GM23338 (cell line): ENCODE measurements at regions not wholly inside any gene's neighbourhood (a gene's known extent, or its start where the extent isn't known, plus 50 kb on each side); places are given as distances from the start of the nearest gene placed in this dataset.

Experiments
- ATAC-seq: fragments of 200-7000 bp; cut with Tn5 transposase; 3 replicates; pipeline ENCODE4 v1.9.1; 2020
- DNase-seq: peaks from one replicate; pipeline ENCODE4 v3.0.0-alpha.2; 2015; ENCODE audit warnings: low spot score
- H2AFZ ChIP-seq: fragments of 200-600 bp; sonication (generic); 2 replicates; pipeline ENCODE4 v1.8.0; 2016; ENCODE audit warnings: antibody characterized with exemption, mild to moderate bottlenecking, moderate library complexity
- H3F3A ChIP-seq: fragments of 200-600 bp; sonication (generic); replicated peaks from 2 replicates; pipeline ENCODE4 v1.8.0; 2017; ENCODE audit warnings: antibody characterized with exemption, mixed run types, low read depth
- H3K27ac ChIP-seq: fragments of 200-600 bp; sonication (generic); 2 replicates; pipeline ENCODE4 v1.6.1; 2016; ENCODE audit warnings: low read depth
- H3K27me3 ChIP-seq: fragments of 200-600 bp; sonication (generic); 2 replicates; pipeline ENCODE4 v1.8.0; 2016; ENCODE audit warnings: mild to moderate bottlenecking, mixed run types, moderate library complexity; ENCODE audit not compliant: insufficient read depth
- H3K36me3 ChIP-seq: fragments of 200-600 bp; sonication (generic); 2 replicates; pipeline ENCODE4 v1.8.0; 2016; ENCODE audit warnings: mild to moderate bottlenecking; ENCODE audit not compliant: insufficient read depth
- H3K4me1 ChIP-seq: fragments of 200-600 bp; sonication (generic); 2 replicates; pipeline ENCODE4 v1.8.0; 2016; ENCODE audit warnings: mild to moderate bottlenecking, moderate library complexity; ENCODE audit not compliant: insufficient read depth
- H3K4me2 ChIP-seq: fragments of 200-600 bp; sonication (generic); 2 replicates; pipeline ENCODE4 v1.7.1; 2017; ENCODE audit warnings: mixed run types
- H3K4me3 ChIP-seq: fragments of 200-600 bp; sonication (generic); 2 replicates; pipeline ENCODE4 v1.6.1; 2016; ENCODE audit warnings: mixed run types
- H3K79me2 ChIP-seq: fragments of 200-600 bp; sonication (generic); replicated peaks from 2 replicates; pipeline ENCODE4 v1.8.0; 2017; ENCODE audit warnings: mild to moderate bottlenecking; ENCODE audit not compliant: insufficient read depth
- H3K9me2 ChIP-seq: fragments of 200-600 bp; sonication (generic); 2 replicates; pipeline ENCODE4 v1.8.0; 2017; ENCODE audit not compliant: insufficient read depth
- H4K20me1 ChIP-seq: fragments of 200-600 bp; sonication (generic); replicated peaks from 2 replicates; pipeline ENCODE4 v1.8.0; 2017; ENCODE audit warnings: mild to moderate bottlenecking; ENCODE audit not compliant: insufficient read depth
- H3K27ac Mint-ChIP-seq: 2 replicates; pipeline ENCODE4 v1.8.0; 2020; ENCODE audit warnings: inconsistent platforms, mild to moderate bottlenecking, moderate library complexity, mixed read lengths
- H3K27me3 Mint-ChIP-seq: 3 replicates; pipeline ENCODE4 v1.8.0; 2022; ENCODE audit warnings: low read depth, mild to moderate bottlenecking, moderate library complexity, mixed read lengths, inconsistent platforms; ENCODE audit not compliant: insufficient read depth, poor library complexity
- H3K36me3 Mint-ChIP-seq: 3 replicates; pipeline ENCODE4 v1.8.0; 2021; ENCODE audit warnings: low read depth, mild to moderate bottlenecking, inconsistent platforms, moderate library complexity, mixed read lengths
- H3K4me1 Mint-ChIP-seq: 3 replicates; pipeline ENCODE4 v1.8.0; 2020; ENCODE audit warnings: mild to moderate bottlenecking, inconsistent platforms, mixed read lengths
- H3K4me3 Mint-ChIP-seq: 3 replicates; pipeline ENCODE4 v1.8.0; 2021; ENCODE audit warnings: moderate library complexity, mild to moderate bottlenecking, inconsistent platforms, mixed read lengths
- H3K9me3 Mint-ChIP-seq: 3 replicates; pipeline ENCODE4 v1.8.0; 2020; ENCODE audit warnings: moderate library complexity, mild to moderate bottlenecking, inconsistent platforms, mixed read lengths
- CREB1 ChIP-seq: fragments of 250-450 bp; sonication (Bioruptor Pico); IDR thresholded peaks from 2 replicates; pipeline ENCODE4 v1.5.0; 2020; ENCODE audit warnings: low read depth, mild to moderate bottlenecking, moderate library complexity
- CTCF ChIP-seq, 2 experiments: fragments of 200-600 bp in 1 of 2; sonication (generic) in 1 of 2; conservative IDR thresholded peaks; 2 replicates each; pipeline versions ENCODE4 v1.5.1 to v1.6.1; 2016 to 2017; ENCODE audit warnings: antibody characterized with exemption in 2 of 2, low read depth in 2 of 2, mild to moderate bottlenecking in 2 of 2, moderate library complexity in 1 of 2
- ETS1 ChIP-seq: IDR thresholded peaks from 2 replicates; pipeline ENCODE4 v1.6.1; 2016; ENCODE audit warnings: antibody characterized with exemption
- EZH2 ChIP-seq: fragments of 200-600 bp; sonication (generic); IDR thresholded peaks from one replicate; pipeline ENCODE4 v1.8.0; 2017; ENCODE audit warnings: antibody characterized with exemption, mild to moderate bottlenecking, low read depth; ENCODE audit not compliant: unreplicated experiment
- EZH2phosphoT487 ChIP-seq: fragments of 200-600 bp; sonication (generic); IDR thresholded peaks from one replicate; pipeline ENCODE4 v1.8.1; 2018; ENCODE audit warnings: antibody characterized with exemption; ENCODE audit not compliant: unreplicated experiment
- JUNB ChIP-seq: IDR thresholded peaks from one replicate; pipeline ENCODE4 v1.6.1; 2016; ENCODE audit warnings: antibody characterized with exemption; ENCODE audit not compliant: unreplicated experiment
- NANOG ChIP-seq: IDR thresholded peaks from 2 replicates; pipeline ENCODE4 v1.6.1; 2016; ENCODE audit warnings: antibody characterized with exemption, borderline replicate concordance
- POLR2AphosphoS5 ChIP-seq: IDR thresholded peaks from 2 replicates; pipeline ENCODE4 v1.6.1; 2016; ENCODE audit warnings: antibody characterized with exemption, low read depth
- STAT1 ChIP-seq: IDR thresholded peaks from one replicate; pipeline ENCODE4 v1.6.1; 2016; ENCODE audit warnings: antibody characterized with exemption; ENCODE audit not compliant: unreplicated experiment
- ZNF114 ChIP-seq: fragments of 250-450 bp; sonication (Bioruptor Pico); IDR thresholded peaks from 2 replicates; pipeline ENCODE4 v1.5.0; 2020; ENCODE audit warnings: mild to moderate bottlenecking, moderate library complexity
- ZNF331 ChIP-seq: fragments of 250-450 bp; sonication (Bioruptor Pico); IDR thresholded peaks from 2 replicates; pipeline ENCODE4 v1.5.0; 2020; ENCODE audit warnings: low read depth, mild to moderate bottlenecking, moderate library complexity
- TF ChIP-seq, protein P1 (sequence below): fragments of 250-450 bp; sonication (Bioruptor Pico); IDR thresholded peaks from 2 replicates; pipeline ENCODE4 v1.5.0; 2020; ENCODE audit warnings: mild to moderate bottlenecking, moderate library complexity

- no peak overlapping the region for H3K4me3 Mint-ChIP-seq
- peaks cover 6% of the 10 kb centered on the region; the same call in 1 of the 3 replicates for H3K36me3 Mint-ChIP-seq
- H3K27ac Mint-ChIP-seq: 0 out of 2 replicates have a peak overlapping the region, but pooled peaks have one; percentile 30
- Histone ChIP-seq H3K36me3 (no peaks in the 10 kb centered on the region), H3K4me3 (no peak overlapping the region; the same call in 1 of the 2 replicates), H3K79me2 (no peaks in the 10 kb centered on the region), H3K4me1 (peaks cover 34% of the 10 kb centered on the region), H3F3A (no peaks in the 10 kb centered on the region), H3K4me2 (peak overlapping the region; percentile 61), H3K9me2 (no peaks in the 10 kb centered on the region), H3K27me3 (no peaks in the 10 kb centered on the region), H2AFZ (peak overlapping the region; percentile 88), H4K20me1 (no peaks in the 10 kb centered on the region), H3K27ac (peak overlapping the region; percentile 61; the same call in 1 of the 2 replicates)
- peaks cover 36% of the 10 kb centered on the region for H3K4me1 Mint-ChIP-seq
- ATAC-seq: peak; percentile 83
- TF ChIP-seq STAT1 (no peak), ETS1 (no peak), CREB1 (CRISPR knock-in tag) (no peak), CTCF (conservative IDR thresholded peaks at IDR 0.05; ENCODE audit: low read depth in 2 of 2) (no peak), EZH2phosphoT487 (no peak), NANOG (no peak), POLR2AphosphoS5 (no peak), JUNB (no peak), ZNF114 (CRISPR knock-in tag) (no peak), ZNF331 (no peak), EZH2 (no peak)
- TF ChIP-seq, protein P1, sequence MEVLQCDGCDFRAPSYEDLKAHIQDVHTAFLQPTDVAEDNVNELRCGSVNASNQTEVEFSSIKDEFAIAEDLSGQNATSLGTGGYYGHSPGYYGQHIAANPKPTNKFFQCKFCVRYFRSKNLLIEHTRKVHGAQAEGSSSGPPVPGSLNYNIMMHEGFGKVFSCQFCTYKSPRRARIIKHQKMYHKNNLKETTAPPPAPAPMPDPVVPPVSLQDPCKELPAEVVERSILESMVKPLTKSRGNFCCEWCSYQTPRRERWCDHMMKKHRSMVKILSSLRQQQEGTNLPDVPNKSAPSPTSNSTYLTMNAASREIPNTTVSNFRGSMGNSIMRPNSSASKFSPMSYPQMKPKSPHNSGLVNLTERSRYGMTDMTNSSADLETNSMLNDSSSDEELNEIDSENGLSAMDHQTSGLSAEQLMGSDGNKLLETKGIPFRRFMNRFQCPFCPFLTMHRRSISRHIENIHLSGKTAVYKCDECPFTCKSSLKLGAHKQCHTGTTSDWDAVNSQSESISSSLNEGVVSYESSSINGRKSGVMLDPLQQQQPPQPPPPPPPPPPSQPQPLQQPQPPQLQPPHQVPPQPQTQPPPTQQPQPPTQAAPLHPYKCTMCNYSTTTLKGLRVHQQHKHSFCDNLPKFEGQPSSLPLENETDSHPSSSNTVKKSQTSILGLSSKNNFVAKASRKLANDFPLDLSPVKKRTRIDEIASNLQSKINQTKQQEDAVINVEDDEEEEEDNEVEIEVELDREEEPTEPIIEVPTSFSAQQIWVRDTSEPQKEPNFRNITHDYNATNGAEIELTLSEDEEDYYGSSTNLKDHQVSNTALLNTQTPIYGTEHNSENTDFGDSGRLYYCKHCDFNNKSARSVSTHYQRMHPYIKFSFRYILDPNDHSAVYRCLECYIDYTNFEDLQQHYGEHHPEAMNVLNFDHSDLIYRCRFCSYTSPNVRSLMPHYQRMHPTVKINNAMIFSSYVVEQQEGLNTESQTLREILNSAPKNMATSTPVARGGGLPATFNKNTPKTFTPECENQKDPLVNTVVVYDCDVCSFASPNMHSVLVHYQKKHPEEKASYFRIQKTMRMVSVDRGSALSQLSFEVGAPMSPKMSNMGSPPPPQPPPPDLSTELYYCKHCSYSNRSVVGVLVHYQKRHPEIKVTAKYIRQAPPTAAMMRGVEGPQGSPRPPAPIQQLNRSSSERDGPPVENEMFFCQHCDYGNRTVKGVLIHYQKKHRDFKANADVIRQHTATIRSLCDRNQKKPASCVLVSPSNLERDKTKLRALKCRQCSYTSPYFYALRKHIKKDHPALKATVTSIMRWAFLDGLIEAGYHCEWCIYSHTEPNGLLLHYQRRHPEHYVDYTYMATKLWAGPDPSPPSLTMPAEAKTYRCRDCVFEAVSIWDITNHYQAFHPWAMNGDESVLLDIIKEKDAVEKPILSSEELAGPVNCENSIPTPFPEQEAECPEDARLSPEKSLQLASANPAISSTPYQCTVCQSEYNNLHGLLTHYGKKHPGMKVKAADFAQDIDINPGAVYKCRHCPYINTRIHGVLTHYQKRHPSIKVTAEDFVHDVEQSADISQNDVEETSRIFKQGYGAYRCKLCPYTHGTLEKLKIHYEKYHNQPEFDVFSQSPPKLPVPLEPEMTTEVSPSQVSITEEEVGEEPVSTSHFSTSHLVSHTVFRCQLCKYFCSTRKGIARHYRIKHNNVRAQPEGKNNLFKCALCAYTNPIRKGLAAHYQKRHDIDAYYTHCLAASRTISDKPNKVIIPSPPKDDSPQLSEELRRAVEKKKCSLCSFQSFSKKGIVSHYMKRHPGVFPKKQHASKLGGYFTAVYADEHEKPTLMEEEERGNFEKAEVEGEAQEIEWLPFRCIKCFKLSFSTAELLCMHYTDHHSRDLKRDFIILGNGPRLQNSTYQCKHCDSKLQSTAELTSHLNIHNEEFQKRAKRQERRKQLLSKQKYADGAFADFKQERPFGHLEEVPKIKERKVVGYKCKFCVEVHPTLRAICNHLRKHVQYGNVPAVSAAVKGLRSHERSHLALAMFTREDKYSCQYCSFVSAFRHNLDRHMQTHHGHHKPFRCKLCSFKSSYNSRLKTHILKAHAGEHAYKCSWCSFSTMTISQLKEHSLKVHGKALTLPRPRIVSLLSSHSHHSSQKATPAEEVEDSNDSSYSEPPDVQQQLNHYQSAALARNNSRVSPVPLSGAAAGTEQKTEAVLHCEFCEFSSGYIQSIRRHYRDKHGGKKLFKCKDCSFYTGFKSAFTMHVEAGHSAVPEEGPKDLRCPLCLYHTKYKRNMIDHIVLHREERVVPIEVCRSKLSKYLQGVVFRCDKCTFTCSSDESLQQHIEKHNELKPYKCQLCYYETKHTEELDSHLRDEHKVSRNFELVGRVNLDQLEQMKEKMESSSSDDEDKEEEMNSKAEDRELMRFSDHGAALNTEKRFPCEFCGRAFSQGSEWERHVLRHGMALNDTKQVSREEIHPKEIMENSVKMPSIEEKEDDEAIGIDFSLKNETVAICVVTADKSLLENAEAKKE (CRISPR knock-in tag): no peak
- H3K9me3 Mint-ChIP-seq: peaks cover 11% of the 10 kb centered on the region; the same call in 2 of the 3 replicates
- peaks cover 8% of the 10 kb centered on the region for H3K27me3 Mint-ChIP-seq
- peak; percentile 33 for DNase-seq
Observed at GRCh38 chr10:33041783-33042437, 83.9 kb upstream of the ITGB1 start.
